HepG2 (cell line): ENCODE measurements at regions not wholly inside any gene's neighbourhood (a gene's known extent, or its start where the extent isn't known, plus 50 kb on each side); places are given as distances from the start of the nearest gene placed in this dataset.

Experiments used
- ATAC-seq: fragments of 200-7000 bp; cut with Tn5 transposase; 3 replicates; pipeline ENCODE4 v1.9.1; 2020; ENCODE audit warnings: mild to moderate bottlenecking, moderate library complexity
- BruUV-seq: library from RNA; stranded (reverse); fragments of 400-500 nt; replicated peaks from 2 replicates; lab custom pipeline; 2021; lab: Mats Ljungman, UMichigan
- CTCF ChIA-PET: fragments of 300-600 bp; formaldehyde crosslinking; extraction: SDS; loops from one replicate; lab custom pipeline; 2021; ENCODE audit warnings: low total read pairs, inconsistent platforms, low intra/inter-chr PET ratio; lab: Yijun Ruan, JAX
- POLR2A ChIA-PET: fragments of 350-600 bp; sonication (Branson Sonifier 250); formaldehyde crosslinking; loops from one replicate; lab custom pipeline; 2020; ENCODE audit warnings: antibody characterized with exemption, inconsistent platforms; lab: Yijun Ruan, JAX
- DNase-seq: peaks from one replicate; pipeline ENCODE4 v3.0.0-alpha.2; 2015; ENCODE audit warnings: low spot score
- FAIRE-seq: peaks from 3 replicates; lab custom pipeline; 2011; peaks lifted over from hg19 to GRCh38; lab: Jason Lieb, UNC
- H2AFZ ChIP-seq: one replicate; pipeline ENCODE4 v1.6.1; 2011; ENCODE audit warnings: low read length, inconsistent platforms
- H3K27ac ChIP-seq: fragments of 300-600 bp; 3 replicates; pipeline ENCODE4 v1.8.0; 2011; ENCODE audit warnings: mixed run types, mild to moderate bottlenecking, mixed read lengths, low read length, inconsistent platforms; ENCODE audit not compliant: insufficient read depth; ENCODE audit errors: extremely low read length
- H3K27me3 ChIP-seq, 2 experiments: fragments of 200-600 bp in 1 of 2; 2 replicates in 1 of 2; 3 replicates in 1 of 2; pipeline versions ENCODE4 v1.6.0 to v1.8.0; 2011; ENCODE audit warnings: low read length in 2 of 2, mild to moderate bottlenecking in 2 of 2, moderate library complexity in 2 of 2, inconsistent platforms in 1 of 2; ENCODE audit not compliant: insufficient read depth in 2 of 2, control insufficient read depth in 1 of 2
- H3K36me3 ChIP-seq, 2 experiments: fragments of 200-600 bp in 1 of 2; replicated peaks in 1 of 2; 2 replicates in 1 of 2; 3 replicates in 1 of 2; pipeline versions ENCODE4 v1.5.1 to v1.8.0; 2011; ENCODE audit warnings: low read length in 2 of 2, inconsistent platforms in 1 of 2; ENCODE audit not compliant: insufficient read depth in 2 of 2, control insufficient read depth in 1 of 2
- H3K4me1 ChIP-seq: 2 replicates; pipeline ENCODE4 v1.5.1; 2012; ENCODE audit warnings: low read length, inconsistent platforms; ENCODE audit not compliant: insufficient read depth
- H3K4me2 ChIP-seq: 2 replicates; pipeline ENCODE4 v1.6.0; 2011; ENCODE audit warnings: low read depth, low read length, inconsistent platforms
- H3K4me3 ChIP-seq, 3 experiments: fragments of 200-600 bp in 1 of 3; sonication (generic), shearing (Covaris generic) in 1 of 3; replicated peaks in 1 of 3; 2 replicates each; pipeline ENCODE4 v1.5.1; 2011 to 2016; ENCODE audit warnings: low read length in 3 of 3, inconsistent platforms in 2 of 3, low read depth in 2 of 3, mild to moderate bottlenecking in 2 of 3, control low read depth in 1 of 3, mixed read lengths in 1 of 3; ENCODE audit not compliant: insufficient read depth in 1 of 3
- H3K79me2 ChIP-seq: one replicate; pipeline ENCODE4 v1.6.1; 2011; ENCODE audit warnings: low read length, inconsistent platforms; ENCODE audit not compliant: insufficient read depth
- H3K9ac ChIP-seq: 2 replicates; pipeline ENCODE4 v1.6.0; 2011; ENCODE audit warnings: mild to moderate bottlenecking, low read depth, low read length, inconsistent platforms; ENCODE audit not compliant: insufficient read depth
- H3K9me3 ChIP-seq: 2 replicates; pipeline ENCODE4 v1.5.1; 2012; ENCODE audit warnings: mild to moderate bottlenecking, low read length
- H4K20me1 ChIP-seq: 2 replicates; pipeline ENCODE4 v1.6.0; 2011; ENCODE audit warnings: inconsistent platforms, mild to moderate bottlenecking, low read length, moderate library complexity; ENCODE audit not compliant: insufficient read depth
- CERS6 ChIP-seq: sonication (generic); formaldehyde crosslinking; IDR thresholded peaks from 2 replicates; pipeline ENCODE4 v1.5.0; 2020; ENCODE audit warnings: missing genetic modification reagents
- HNF4G ChIP-seq, 2 experiments: sonication (generic) in 1 of 2; formaldehyde crosslinking in 1 of 2; IDR thresholded peaks; 2 replicates each; pipeline versions ENCODE4 v1.4.0 to v1.6.1; 2011 to 2020; ENCODE audit warnings: borderline replicate concordance in 2 of 2, low read depth in 2 of 2, mild to moderate bottlenecking in 2 of 2, low read length in 1 of 2, missing genetic modification reagents in 1 of 2, moderate library complexity in 1 of 2
- HOXA9 ChIP-seq: sonication (generic); formaldehyde crosslinking; IDR thresholded peaks from 2 replicates; pipeline ENCODE4 v1.8.1; 2022; ENCODE audit warnings: missing genetic modification reagents, mild to moderate bottlenecking, moderate library complexity, borderline replicate concordance
- NFE2L1 ChIP-seq: sonication (generic); formaldehyde crosslinking; IDR thresholded peaks from 2 replicates; pipeline ENCODE4 v1.4.0; 2020; ENCODE audit warnings: missing genetic modification reagents, mild to moderate bottlenecking, borderline replicate concordance
- NRL ChIP-seq: sonication (generic); formaldehyde crosslinking; IDR thresholded peaks from 2 replicates; pipeline ENCODE4 v1.5.0; 2020; ENCODE audit warnings: missing genetic modification reagents, mild to moderate bottlenecking, moderate library complexity, borderline replicate concordance
- RAD21 ChIP-seq: fragments of 450-650 bp; formaldehyde crosslinking; IDR thresholded peaks from 2 replicates; pipeline ENCODE4 v1.5.0; 2020; ENCODE audit warnings: mild to moderate bottlenecking
- REPIN1 ChIP-seq: sonication (generic); formaldehyde crosslinking; IDR thresholded peaks from 2 replicates; pipeline ENCODE4 v1.8.0; 2022; ENCODE audit warnings: missing genetic modification reagents, low read depth, mild to moderate bottlenecking, borderline replicate concordance
- RORA ChIP-seq: sonication (generic); formaldehyde crosslinking; IDR thresholded peaks from 2 replicates; pipeline ENCODE4 v1.5.0; 2020; ENCODE audit warnings: mild to moderate bottlenecking, missing genetic modification reagents, moderate library complexity
- SIX4 ChIP-seq: sonication (generic); formaldehyde crosslinking; IDR thresholded peaks from 2 replicates; pipeline ENCODE4 v1.4.0; 2020; ENCODE audit warnings: missing genetic modification reagents
- ZBTB33 ChIP-seq: sonication (generic); formaldehyde crosslinking; IDR thresholded peaks from 2 replicates; pipeline ENCODE4 v1.4.0; 2020; ENCODE audit warnings: missing genetic modification reagents
- ZNF3 ChIP-seq: IDR thresholded peaks from 2 replicates; pipeline ENCODE4 v1.7.0; 2017; ENCODE audit warnings: inconsistent platforms
- ZNF343 ChIP-seq: sonication (generic); formaldehyde crosslinking; IDR thresholded peaks from 2 replicates; pipeline ENCODE4 v1.4.0; 2020; ENCODE audit warnings: mild to moderate bottlenecking, missing genetic modification reagents
- ZNF746 ChIP-seq: sonication (generic); formaldehyde crosslinking; IDR thresholded peaks from 2 replicates; pipeline ENCODE4 v1.8.0; 2022; ENCODE audit warnings: mild to moderate bottlenecking, missing genetic modification reagents
- WGBS: methylation state at CpG from one replicate; pipeline ENCODE4 v1.1.6; 2017; ENCODE audit warnings: low lambda C conversion rate; 5-methylcytosine and 5-hydroxymethylcytosine counted together
- in situ Hi-C: cut with HindIII; loops from 2 replicates; pipeline ENCODE4 v1.10.0; 2017; ENCODE audit warnings: low pct_unique_long_range_greater_than_20kb; ENCODE audit not compliant: extremely low pct_ligation_motif_present
- intact Hi-C: fragments of 100-400 bp; cut with micrococcal nuclease; formaldehyde crosslinking; loops from one replicate; pipeline ENCODE4 v1.10.0; 2022; ENCODE audit not compliant: unreplicated experiment

GRCh38 chr2:16522031-16522831, 143.4 kb downstream of the CYRIA start:
- Histone ChIP-seq H3K27ac (no peak overlapping the region), H3K4me2 (no peak overlapping the region), H3K79me2 (no peaks in the 10 kb centered on the region), H3K36me3 (no peaks in the 10 kb centered on the region), H2AFZ (no peak overlapping the region), H3K9me3 (no peaks in the 10 kb centered on the region), H3K4me1 (no peaks in the 10 kb centered on the region), H3K9ac (no peak overlapping the region), H3K27me3 (no peaks in the 10 kb centered on the region), H4K20me1 (no peaks in the 10 kb centered on the region), H3K4me3 (no peak overlapping the region)
- POLR2A ChIA-PET = no interaction called here
- ATAC-seq = no peak
- intact Hi-C loops (no loop called here), in situ Hi-C loops (no loop called here)
- 44% methylated on average over 12 of the region's 13 CpGs for WGBS
- TF ChIP-seq RORA (CRISPR knock-in tag) (no peak), NRL (CRISPR knock-in tag) (no peak), HOXA9 (no peak), CERS6 (CRISPR knock-in tag) (no peak), SIX4 (CRISPR knock-in tag) (no peak), RAD21 (no peak), ZBTB33 (CRISPR knock-in tag) (no peak), ZNF746 (CRISPR knock-in tag) (no peak), REPIN1 (CRISPR knock-in tag) (no peak), NFE2L1 (no peak), HNF4G (IDR thresholded peaks at IDR 0.05; ENCODE audit: borderline replicate concordance, low read depth, low read length) (no peak), HNF4G (CRISPR knock-in tag; IDR thresholded peaks at IDR 0.05; ENCODE audit: borderline replicate concordance, low read depth) (no peak), ZNF343 (no peak), ZNF3 (no peak)
- no TSS peak for BruUV-seq
- FAIRE-seq = no peak
- CTCF ChIA-PET = no interaction called here
- DNase-seq = no peak
